ENCODE measurements at regions not wholly inside any gene's neighbourhood (a gene's known extent, or its start where the extent isn't known, plus 50 kb on each side); places are given as distances from the start of the nearest gene placed in this dataset.

DNA sequence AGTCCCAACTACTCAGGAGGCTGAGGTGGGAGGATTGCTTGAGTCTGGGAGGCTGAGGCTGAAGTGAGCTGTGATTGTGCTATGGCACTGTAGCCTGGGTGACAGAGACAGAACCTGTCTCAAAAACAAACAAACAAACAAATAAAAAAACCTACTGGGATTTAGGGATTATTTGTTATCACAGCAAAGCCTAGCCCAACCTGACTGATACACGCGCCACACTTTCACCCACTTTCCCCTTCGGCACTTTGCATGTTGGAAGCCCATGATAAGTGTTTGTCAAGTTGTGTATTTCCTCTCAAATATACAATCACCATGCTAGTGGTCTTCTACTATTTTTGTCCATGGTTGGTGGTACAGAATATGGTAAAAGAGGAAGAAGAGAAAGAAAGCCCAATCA, 50.5 kb upstream of the STC2 start:
- TF ChIP-seq, protein P1, sequence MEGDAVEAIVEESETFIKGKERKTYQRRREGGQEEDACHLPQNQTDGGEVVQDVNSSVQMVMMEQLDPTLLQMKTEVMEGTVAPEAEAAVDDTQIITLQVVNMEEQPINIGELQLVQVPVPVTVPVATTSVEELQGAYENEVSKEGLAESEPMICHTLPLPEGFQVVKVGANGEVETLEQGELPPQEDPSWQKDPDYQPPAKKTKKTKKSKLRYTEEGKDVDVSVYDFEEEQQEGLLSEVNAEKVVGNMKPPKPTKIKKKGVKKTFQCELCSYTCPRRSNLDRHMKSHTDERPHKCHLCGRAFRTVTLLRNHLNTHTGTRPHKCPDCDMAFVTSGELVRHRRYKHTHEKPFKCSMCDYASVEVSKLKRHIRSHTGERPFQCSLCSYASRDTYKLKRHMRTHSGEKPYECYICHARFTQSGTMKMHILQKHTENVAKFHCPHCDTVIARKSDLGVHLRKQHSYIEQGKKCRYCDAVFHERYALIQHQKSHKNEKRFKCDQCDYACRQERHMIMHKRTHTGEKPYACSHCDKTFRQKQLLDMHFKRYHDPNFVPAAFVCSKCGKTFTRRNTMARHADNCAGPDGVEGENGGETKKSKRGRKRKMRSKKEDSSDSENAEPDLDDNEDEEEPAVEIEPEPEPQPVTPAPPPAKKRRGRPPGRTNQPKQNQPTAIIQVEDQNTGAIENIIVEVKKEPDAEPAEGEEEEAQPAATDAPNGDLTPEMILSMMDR (IDR thresholded peaks at IDR 0.05) = no peak
- TF ChIP-seq POLR2A (IDR thresholded peaks at IDR 0.05) = no peak
- TF ChIP-seq POLR2AphosphoS5 (IDR thresholded peaks at IDR 0.05) = no peak
- no peak for TF ChIP-seq EP300 (IDR thresholded peaks at IDR 0.05)
